ENCODE measurements at regions not wholly inside any gene's neighbourhood (a gene's known extent, or its start where the extent isn't known, plus 50 kb on each side); places are given as distances from the start of the nearest gene placed in this dataset.

GRCh38 chr5:105687493-105687892, 1983.2 kb downstream of the EFNA5 start:
- H3K27ac ChIP-seq = no peak overlapping the region
- no peaks in the 10 kb centered on the region for H3K9me3 ChIP-seq
- TF ChIP-seq, protein P1, sequence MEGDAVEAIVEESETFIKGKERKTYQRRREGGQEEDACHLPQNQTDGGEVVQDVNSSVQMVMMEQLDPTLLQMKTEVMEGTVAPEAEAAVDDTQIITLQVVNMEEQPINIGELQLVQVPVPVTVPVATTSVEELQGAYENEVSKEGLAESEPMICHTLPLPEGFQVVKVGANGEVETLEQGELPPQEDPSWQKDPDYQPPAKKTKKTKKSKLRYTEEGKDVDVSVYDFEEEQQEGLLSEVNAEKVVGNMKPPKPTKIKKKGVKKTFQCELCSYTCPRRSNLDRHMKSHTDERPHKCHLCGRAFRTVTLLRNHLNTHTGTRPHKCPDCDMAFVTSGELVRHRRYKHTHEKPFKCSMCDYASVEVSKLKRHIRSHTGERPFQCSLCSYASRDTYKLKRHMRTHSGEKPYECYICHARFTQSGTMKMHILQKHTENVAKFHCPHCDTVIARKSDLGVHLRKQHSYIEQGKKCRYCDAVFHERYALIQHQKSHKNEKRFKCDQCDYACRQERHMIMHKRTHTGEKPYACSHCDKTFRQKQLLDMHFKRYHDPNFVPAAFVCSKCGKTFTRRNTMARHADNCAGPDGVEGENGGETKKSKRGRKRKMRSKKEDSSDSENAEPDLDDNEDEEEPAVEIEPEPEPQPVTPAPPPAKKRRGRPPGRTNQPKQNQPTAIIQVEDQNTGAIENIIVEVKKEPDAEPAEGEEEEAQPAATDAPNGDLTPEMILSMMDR (IDR thresholded peaks at IDR 0.05) = no peak
- no peaks in the 10 kb centered on the region for H3K36me3 ChIP-seq
- no peak overlapping the region for H3K4me3 ChIP-seq (ENCODE audit: low read depth in 1 of 2, low read length in 1 of 2)
- H3K27me3 ChIP-seq = no peaks in the 10 kb centered on the region
- H3K4me1 ChIP-seq (ENCODE audit: control insufficient read depth in 1 of 2, insufficient read depth in 1 of 2, low read depth in 1 of 2, low read length in 1 of 2) = no peaks in the 10 kb centered on the region

GRCh38 chr5:105685884-105686283, 1984.9 kb downstream of the EFNA5 start:
- H3K4me3 ChIP-seq (ENCODE audit: low read depth in 1 of 2, low read length in 1 of 2) = no peak overlapping the region

DNA sequence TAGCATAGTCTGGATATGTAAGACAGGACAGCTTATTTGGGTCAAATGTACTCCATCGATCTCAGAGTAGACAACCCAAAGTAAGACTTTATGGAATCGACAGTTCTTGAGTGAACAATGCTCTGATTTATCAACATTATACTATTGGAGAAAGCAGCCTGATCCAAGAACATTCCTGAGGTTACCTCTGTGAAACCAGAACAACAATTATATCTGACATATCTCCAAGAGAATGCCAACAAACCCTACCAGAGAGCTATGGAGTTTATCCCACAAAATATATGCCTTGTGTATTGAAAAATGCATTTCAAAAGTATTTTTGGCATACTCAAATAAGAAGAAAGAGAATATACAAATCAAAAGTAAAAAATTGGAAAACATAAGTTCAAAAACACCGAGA, 1985.9 kb downstream of the EFNA5 start:
- no peak overlapping the region for H3K4me3 ChIP-seq (ENCODE audit: low read depth in 1 of 2, low read length in 1 of 2)
- no peaks in the 10 kb centered on the region for H3K4me1 ChIP-seq (ENCODE audit: control insufficient read depth in 1 of 2, insufficient read depth in 1 of 2, low read depth in 1 of 2, low read length in 1 of 2)
- H3K27ac ChIP-seq = no peak overlapping the region
- H3K36me3 ChIP-seq = no peaks in the 10 kb centered on the region
- H3K9me3 ChIP-seq = no peaks in the 10 kb centered on the region
- TF ChIP-seq, protein P1 (IDR thresholded peaks at IDR 0.05) = no peak
- H3K27me3 ChIP-seq = no peaks in the 10 kb centered on the region

More at GRCh38 chr5:105685884-105686283, 1984.9 kb downstream of the EFNA5 start:
- Histone ChIP-seq H3K27me3 (no peaks in the 10 kb centered on the region), H3K36me3 (no peaks in the 10 kb centered on the region), H3K27ac (no peak overlapping the region), H3K4me1 (ENCODE audit: control insufficient read depth in 1 of 2, insufficient read depth in 1 of 2, low read depth in 1 of 2, low read length in 1 of 2) (no peaks in the 10 kb centered on the region), H3K9me3 (no peaks in the 10 kb centered on the region)
- TF ChIP-seq, protein P1 (IDR thresholded peaks at IDR 0.05) = no peak

GRCh38 chr5:105680858-105681475, 1989.8 kb downstream of the EFNA5 start:
- Histone ChIP-seq H3K9me3 (no peaks in the 10 kb centered on the region), H3K4me1 (ENCODE audit: control insufficient read depth in 1 of 2, insufficient read depth in 1 of 2, low read depth in 1 of 2, low read length in 1 of 2) (no peaks in the 10 kb centered on the region), H3K27ac (no peak overlapping the region), H3K4me3 (ENCODE audit: low read depth in 1 of 2, low read length in 1 of 2) (no peak overlapping the region), H3K36me3 (no peaks in the 10 kb centered on the region), H3K27me3 (no peaks in the 10 kb centered on the region)
- TF ChIP-seq, protein P1 (IDR thresholded peaks at IDR 0.05) = no peak

DNA sequence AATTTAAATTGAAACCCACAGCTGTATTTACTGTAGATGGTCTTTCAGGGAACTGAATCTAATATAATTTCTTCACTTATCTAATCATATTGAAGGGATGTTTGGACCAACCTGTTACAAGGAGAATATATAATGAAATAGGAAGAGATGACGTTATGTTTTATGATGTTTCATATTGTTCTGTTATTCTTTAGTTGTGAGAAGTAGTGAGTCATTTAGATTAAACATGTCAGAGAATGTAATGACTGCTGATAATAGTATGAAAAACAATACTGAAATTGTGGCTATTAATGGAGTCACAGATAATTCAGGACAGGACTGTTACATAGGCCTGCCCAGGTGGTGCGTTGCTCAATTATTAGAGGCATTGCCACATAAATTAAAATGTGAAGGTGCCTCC, 1993.4 kb downstream of the EFNA5 start:
- H3K36me3 ChIP-seq = no peaks in the 10 kb centered on the region
- no peaks in the 10 kb centered on the region for H3K4me1 ChIP-seq (ENCODE audit: control insufficient read depth in 1 of 2, insufficient read depth in 1 of 2, low read depth in 1 of 2, low read length in 1 of 2)
- no peak overlapping the region for H3K27ac ChIP-seq
- H3K4me3 ChIP-seq (ENCODE audit: low read depth in 1 of 2, low read length in 1 of 2) = no peak overlapping the region
- no peaks in the 10 kb centered on the region for H3K27me3 ChIP-seq
- TF ChIP-seq, protein P1 (IDR thresholded peaks at IDR 0.05) = no peak
- no peaks in the 10 kb centered on the region for H3K9me3 ChIP-seq

All from neutrophil (primary cell).